ENCODE measurements at regions not wholly inside any gene's neighbourhood (a gene's known extent, or its start where the extent isn't known, plus 50 kb on each side); places are given as distances from the start of the nearest gene placed in this dataset.

DNA sequence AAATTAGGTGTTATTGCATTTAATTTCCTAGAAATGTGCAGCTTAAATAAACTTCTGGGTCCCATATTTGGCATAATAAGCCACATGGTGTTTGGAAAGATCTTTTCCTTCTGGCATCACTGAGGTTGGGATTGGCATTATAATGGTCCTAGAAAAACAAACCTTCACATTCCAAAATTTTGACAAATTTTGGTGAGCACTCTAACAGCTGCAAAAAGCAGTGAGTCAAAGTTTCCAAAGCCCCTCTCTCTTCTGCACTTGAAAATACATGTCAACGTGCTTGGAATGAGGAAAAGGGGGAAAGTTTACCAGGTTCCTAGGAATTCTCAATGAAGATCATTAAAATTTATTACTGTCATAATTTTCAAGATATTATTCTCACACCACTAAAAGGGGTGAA, 77.8 kb upstream of the STK17B start:
- TF ChIP-seq EZH2phosphoT487 (IDR thresholded peaks at IDR 0.05; ENCODE audit: insufficient read depth, low read depth) = no peak
- no peak for TF ChIP-seq EZH2 (IDR thresholded peaks at IDR 0.05; ENCODE audit: insufficient read depth, poor library complexity, severe bottlenecking)

All from GM23248 (cell line).